IMR-90 (cell line): ENCODE measurements at regions not wholly inside any gene's neighbourhood (a gene's known extent, or its start where the extent isn't known, plus 50 kb on each side); places are given as distances from the start of the nearest gene placed in this dataset.

Experiments used
- ATAC-seq: fragments of 200-7000 bp; cut with Tn5 transposase; 2 replicates; pipeline ENCODE4 v1.9.1; 2020; ENCODE audit warnings: low read depth, mild to moderate bottlenecking, moderate library complexity
- BruUV-seq: library from RNA; stranded (reverse); fragments of 400-500 nt; replicated peaks from 2 replicates; lab custom pipeline; 2021; lab: Mats Ljungman, UMichigan
- CTCF ChIA-PET: fragments of 300-600 bp; formaldehyde crosslinking; extraction: SDS; loops from one replicate; lab custom pipeline; 2021; ENCODE audit warnings: antibody characterized with exemption; lab: Yijun Ruan, JAX
- POLR2A ChIA-PET: fragments of 300-600 bp; sonication (Branson Sonifier 250); formaldehyde crosslinking; loops from one replicate; lab custom pipeline; 2022; ENCODE audit warnings: antibody characterized with exemption; ENCODE audit not compliant: unreplicated experiment; lab: Charles Lee
- DNase-seq: peaks from one replicate; pipeline ENCODE4 v3.0.0; 2013
- H2AFZ ChIP-seq: replicated peaks from 2 replicates; pipeline ENCODE3; 2013; ENCODE audit warnings: low read length, mild to moderate bottlenecking; ENCODE audit not compliant: poor library complexity
- H2AK5ac ChIP-seq: 2 replicates; pipeline ENCODE4 v1.6.1; 2013; ENCODE audit warnings: low read depth, low read length, inconsistent platforms
- H2AK9ac ChIP-seq: replicated peaks from 2 replicates; pipeline ENCODE3; 2013; ENCODE audit warnings: mild to moderate bottlenecking, low read depth, low read length, moderate library complexity; ENCODE audit not compliant: poor library complexity
- H2BK120ac ChIP-seq: 2 replicates; pipeline ENCODE4 v1.6.1; 2013; ENCODE audit warnings: low read depth, low read length, inconsistent platforms
- H2BK15ac ChIP-seq: 3 replicates; pipeline ENCODE4 v1.6.1; 2013; ENCODE audit warnings: low read depth, low read length, inconsistent platforms
- H2BK20ac ChIP-seq: 2 replicates; pipeline ENCODE4 v1.6.1; 2013; ENCODE audit warnings: low read depth, mild to moderate bottlenecking, inconsistent platforms, low read length, moderate library complexity
- H2BK5ac ChIP-seq: 2 replicates; pipeline ENCODE4 v1.6.1; 2013; ENCODE audit warnings: mild to moderate bottlenecking, low read depth, low read length, inconsistent platforms; ENCODE audit not compliant: poor library complexity, severe bottlenecking
- H3K14ac ChIP-seq: replicated peaks from 2 replicates; pipeline ENCODE4 v1.6.1; 2013; ENCODE audit warnings: low read depth, low read length, inconsistent platforms
- H3K18ac ChIP-seq: 2 replicates; pipeline ENCODE4 v1.6.1; 2013; ENCODE audit warnings: low read depth, low read length, control low read depth
- H3K23ac ChIP-seq: 2 replicates; pipeline ENCODE4 v1.6.1; 2013; ENCODE audit warnings: low read depth, low read length, inconsistent platforms
- H3K27ac ChIP-seq: 2 replicates; pipeline ENCODE4 v1.5.1; 2013; ENCODE audit warnings: mild to moderate bottlenecking, control low read depth, low read length; ENCODE audit not compliant: insufficient read depth
- H3K27me3 ChIP-seq: 2 replicates; pipeline ENCODE4 v1.6.1; 2013; ENCODE audit warnings: low read length; ENCODE audit not compliant: control insufficient read depth, insufficient read depth
- H3K36me3 ChIP-seq: 2 replicates; pipeline ENCODE4 v1.6.1; 2013; ENCODE audit warnings: low read length, mixed read lengths; ENCODE audit not compliant: control insufficient read depth, insufficient read depth
- H3K4ac ChIP-seq: 2 replicates; pipeline ENCODE4 v1.6.1; 2013; ENCODE audit warnings: low read depth, low read length, inconsistent platforms
- H3K4me1 ChIP-seq: 2 replicates; pipeline ENCODE4 v1.6.1; 2013; ENCODE audit warnings: low read length, mixed read lengths; ENCODE audit not compliant: control insufficient read depth, insufficient read depth
- H3K4me2 ChIP-seq: 2 replicates; pipeline ENCODE4 v1.6.1; 2013; ENCODE audit warnings: low read depth, mild to moderate bottlenecking, control low read depth, low read length, moderate library complexity
- H3K4me3 ChIP-seq: 2 replicates; pipeline ENCODE4 v1.5.1; 2013; ENCODE audit warnings: low read depth, mild to moderate bottlenecking, control low read depth, low read length, moderate library complexity; ENCODE audit not compliant: insufficient read depth
- H3K56ac ChIP-seq: 2 replicates; pipeline ENCODE4 v1.6.1; 2013; ENCODE audit warnings: low read length, inconsistent platforms; ENCODE audit not compliant: insufficient read depth; ENCODE audit errors: extremely low read depth
- H3K79me1 ChIP-seq, 2 experiments: 2 replicates each; pipeline ENCODE4 v1.6.1; 2013; ENCODE audit warnings: low read length in 2 of 2, inconsistent platforms in 1 of 2, low read depth in 1 of 2
- H3K9ac ChIP-seq: 2 replicates; pipeline ENCODE4 v1.6.1; 2013; ENCODE audit warnings: low read depth, low read length, control low read depth
- H3K9me1 ChIP-seq: 2 replicates; pipeline ENCODE4 v1.6.1; 2013; ENCODE audit warnings: low read length, inconsistent platforms; ENCODE audit not compliant: insufficient read depth
- H3K9me3 ChIP-seq: 2 replicates; pipeline ENCODE4 v1.6.1; 2013; ENCODE audit warnings: low read length; ENCODE audit not compliant: control insufficient read depth, insufficient read depth
- H4K20me1 ChIP-seq: 2 replicates; pipeline ENCODE4 v1.6.1; 2013; ENCODE audit warnings: low read length, inconsistent platforms; ENCODE audit not compliant: insufficient read depth
- H4K5ac ChIP-seq: 2 replicates; pipeline ENCODE4 v1.6.1; 2013; ENCODE audit warnings: mild to moderate bottlenecking, low read depth, low read length, control low read depth
- H4K8ac ChIP-seq, 2 experiments: 2 replicates each; pipeline ENCODE4 v1.6.1; 2013; ENCODE audit warnings: low read depth in 2 of 2, low read length in 2 of 2, control low read depth in 1 of 2, inconsistent platforms in 1 of 2
- H4K91ac ChIP-seq: 2 replicates; pipeline ENCODE4 v1.6.1; 2013; ENCODE audit warnings: low read depth, low read length, inconsistent platforms; ENCODE audit not compliant: insufficient read depth
- BHLHE40 ChIP-seq: fragments of 150-350 bp; IDR thresholded peaks from 2 replicates; pipeline ENCODE4 v1.6.1; 2016; ENCODE audit warnings: mild to moderate bottlenecking, low read depth, low read length
- CEBPB ChIP-seq: IDR thresholded peaks from 2 replicates; pipeline ENCODE4 v1.6.1; 2012; ENCODE audit warnings: low read depth, low read length, improper control_type of control experiment
- CHD1 ChIP-seq: IDR thresholded peaks from 2 replicates; pipeline ENCODE4 v1.6.1; 2012; ENCODE audit warnings: low read depth, low read length, improper control_type of control experiment
- CTCF ChIP-seq: conservative IDR thresholded peaks from 2 replicates; pipeline ENCODE4 v1.5.1; 2012; ENCODE audit warnings: mild to moderate bottlenecking, low read depth, low read length, improper control_type of control experiment
- FOS ChIP-seq: fragments of 150-350 bp; IDR thresholded peaks from 2 replicates; pipeline ENCODE4 v1.6.1; 2016; ENCODE audit warnings: low read depth, low read length
- MAFK ChIP-seq: IDR thresholded peaks from 2 replicates; pipeline ENCODE4 v1.6.1; 2012; ENCODE audit warnings: low read depth, low read length, improper control_type of control experiment
- MXI1 ChIP-seq: IDR thresholded peaks from 2 replicates; pipeline ENCODE4 v1.6.1; 2012; ENCODE audit warnings: low read depth, mild to moderate bottlenecking, low read length, moderate library complexity, borderline replicate concordance
- NFE2L2 ChIP-seq: fragments of 150-350 bp; IDR thresholded peaks from 2 replicates; pipeline ENCODE4 v1.6.1; 2016; ENCODE audit warnings: low read depth, mild to moderate bottlenecking, low read length
- POLR2A ChIP-seq: IDR thresholded peaks from 2 replicates; pipeline ENCODE4 v1.6.1; 2012; ENCODE audit warnings: mild to moderate bottlenecking, low read depth, low read length
- RAD21 ChIP-seq: IDR thresholded peaks from 2 replicates; pipeline ENCODE4 v1.6.1; 2012; ENCODE audit warnings: low read length, improper control_type of control experiment
- RCOR1 ChIP-seq: IDR thresholded peaks from 2 replicates; pipeline ENCODE4 v1.6.1; 2012; ENCODE audit warnings: mild to moderate bottlenecking, low read length, improper control_type of control experiment; ENCODE audit not compliant: insufficient replicate concordance
- RFX5 ChIP-seq: IDR thresholded peaks from 2 replicates; pipeline ENCODE4 v1.8.0; 2012; ENCODE audit warnings: low read depth, mild to moderate bottlenecking, low read length, moderate library complexity
- SMC3 ChIP-seq: fragments of 150-350 bp; IDR thresholded peaks from 2 replicates; pipeline ENCODE4 v1.6.1; 2016; ENCODE audit warnings: low read depth, mild to moderate bottlenecking, antibody characterized with exemption, low read length, moderate library complexity
- USF2 ChIP-seq: fragments of 150-350 bp; IDR thresholded peaks from 2 replicates; pipeline ENCODE4 v1.6.1; 2017; ENCODE audit warnings: mild to moderate bottlenecking, antibody characterized with exemption, low read length, low read depth
- WGBS, 2 experiments: methylation state at CpG; one replicate each; pipeline versions ENCODE4 v1.1.5 to v1.1.7; 2013; ENCODE audit warnings: missing lambda C conversion rate in 2 of 2; ENCODE audit not compliant: insufficient read length in 1 of 2; ENCODE audit errors: extremely low coverage in 2 of 2; 5-methylcytosine and 5-hydroxymethylcytosine counted together
- dilution Hi-C: fragments of 300-500 bp; cut with HindIII; formaldehyde crosslinking; loops from one replicate; pipeline ENCODE4 v1.14.3; 2018; ENCODE audit warnings: low sequenced_read_pairs; ENCODE audit not compliant: unreplicated experiment
- in situ Hi-C: fragments of 300-500 bp; cut with MboI; formaldehyde crosslinking; loops from 3 replicates; pipeline ENCODE4 v1.14.3; 2019; ENCODE audit warnings: low sequenced_read_pairs, inconsistent platforms, mixed read lengths
- intact Hi-C: fragments of 100-400 bp; cut with micrococcal nuclease; formaldehyde crosslinking; loops from 2 replicates; pipeline ENCODE4 v1.10.0; 2022

- intact Hi-C loops (no loop called here), dilution Hi-C loops (no loop called here), in situ Hi-C loops (no loop called here)
- DNase-seq: no peak
- H2BK20ac ChIP-seq: no peak overlapping the region
- H3K9me1 ChIP-seq: no peaks in the 10 kb centered on the region
- no peak overlapping the region for H3K14ac ChIP-seq
- no TSS peak for BruUV-seq
- no peak overlapping the region for H2BK15ac ChIP-seq
- no peak overlapping the region for H2AK5ac ChIP-seq
- no peak overlapping the region for H4K91ac ChIP-seq
- no peaks in the 10 kb centered on the region for H4K20me1 ChIP-seq
- ATAC-seq: no peak
- CTCF ChIA-PET: no interaction called here
- no peak overlapping the region for H3K9ac ChIP-seq
- no peak overlapping the region for H3K4ac ChIP-seq
- H3K4me1 ChIP-seq: no peaks in the 10 kb centered on the region
- no peak for TF ChIP-seq CEBPB
- no peak for TF ChIP-seq CHD1
- no peak for TF ChIP-seq CTCF
- no peak for TF ChIP-seq RAD21
- no peak for TF ChIP-seq USF2
- no peak for TF ChIP-seq MXI1
- no peak for TF ChIP-seq BHLHE40
- no peak for TF ChIP-seq RFX5
- no peak for TF ChIP-seq MAFK
- no peak for TF ChIP-seq SMC3
- TF ChIP-seq NFE2L2: no peak
- no peak for TF ChIP-seq POLR2A
- TF ChIP-seq RCOR1: no peak
- no peak for TF ChIP-seq FOS
- no peaks in the 10 kb centered on the region for H3K36me3 ChIP-seq
- H3K27me3 ChIP-seq: no peaks in the 10 kb centered on the region
- H4K8ac ChIP-seq: no peak overlapping the region
- WGBS, 2 experiments: 21% methylated on average over 3 of the region's 5 CpGs; no CpG with 5 or more reads in 1 of the 2 experiments
- H2AK9ac ChIP-seq: no peak overlapping the region
- H3K27ac ChIP-seq: no peak overlapping the region
- POLR2A ChIA-PET: no interaction called here
- no peak overlapping the region for H2AFZ ChIP-seq
- H3K4me3 ChIP-seq: no peak overlapping the region
- H3K9me3 ChIP-seq: peaks cover 60% of the 10 kb centered on the region
- no peak overlapping the region for H2BK5ac ChIP-seq
- no peak overlapping the region for H2BK120ac ChIP-seq
- H3K4me2 ChIP-seq: no peak overlapping the region
- H3K18ac ChIP-seq: no peak overlapping the region
- H3K79me1 ChIP-seq: no peaks in the 10 kb centered on the region
- no peak overlapping the region for H3K23ac ChIP-seq
- H3K56ac ChIP-seq: no peak overlapping the region
- no peak overlapping the region for H4K5ac ChIP-seq
Measured at GRCh38 chr11:134485316-134485715, 73.3 kb upstream of the B3GAT1 start.
